HG02840 (cell line): ENCODE measurements at regions not wholly inside any gene's neighbourhood (a gene's known extent, or its start where the extent isn't known, plus 50 kb on each side); places are given as distances from the start of the nearest gene placed in this dataset.
"Not testable (repeated sequence)": the region's sequence is repeated elsewhere in the genome, so short reads cannot be mapped to it uniquely, and the experiment has no call there.

Experiments
- ATAC-seq: cut with Tn5 transposase; IDR thresholded peaks from one replicate; pipeline ENCODE4 v1.9.1; 2021; ENCODE audit warnings: mild to moderate bottlenecking, moderate library complexity, moderate number of reproducible peaks; ENCODE audit not compliant: unreplicated experiment, low FRiP score

- ATAC-seq: no peak
These were observed 415.0 kb upstream of the BTBD3 start for GRCh38 chr20:11502671-11503070.

- no peak for ATAC-seq
These were observed 407.9 kb upstream of the BTBD3 start for GRCh38 chr20:11509776-11510175.

GRCh38 chr20:11511821-11512220, 405.9 kb upstream of the BTBD3 start:
- ATAC-seq: no peak

GRCh38 chr20:11513241-11513745, 404.4 kb upstream of the BTBD3 start:
- ATAC-seq: not testable (repeated sequence)

- ATAC-seq: no peak
These were observed 401.2 kb upstream of the BTBD3 start for GRCh38 chr20:11516448-11516847.

- no peak for ATAC-seq
These were observed 397.1 kb upstream of the BTBD3 start for GRCh38 chr20:11520596-11520995.

GRCh38 chr20:11521476-11522365, 396.0 kb upstream of the BTBD3 start:
- no peak for ATAC-seq

GRCh38 chr20:11522366-11522741, 395.3 kb upstream of the BTBD3 start:
- no peak for ATAC-seq

GRCh38 chr20:11529047-11529446, 388.6 kb upstream of the BTBD3 start:
- ATAC-seq: no peak

- no peak for ATAC-seq
These were observed 380.7 kb upstream of the BTBD3 start for GRCh38 chr20:11537032-11537431.

- ATAC-seq: no peak
These were observed 378.2 kb upstream of the BTBD3 start for GRCh38 chr20:11539450-11539849.

GRCh38 chr20:11540558-11540957, 377.1 kb upstream of the BTBD3 start:
- ATAC-seq: no peak

GRCh38 chr20:11542645-11543044, 375.0 kb upstream of the BTBD3 start:
- no peak for ATAC-seq

GRCh38 chr20:11544029-11544678, 373.5 kb upstream of the BTBD3 start:
- no peak for ATAC-seq

- ATAC-seq: no peak
These were observed 370.8 kb upstream of the BTBD3 start for GRCh38 chr20:11546939-11547338.

- no peak for ATAC-seq
These were observed 368.3 kb upstream of the BTBD3 start for GRCh38 chr20:11549172-11550103.

- ATAC-seq: no peak
These were observed 366.9 kb upstream of the BTBD3 start for GRCh38 chr20:11550657-11551338.

- no peak for ATAC-seq
These were observed 366.2 kb upstream of the BTBD3 start for GRCh38 chr20:11551479-11551878.

- no peak for ATAC-seq
These were observed 364.1 kb upstream of the BTBD3 start for GRCh38 chr20:11553603-11554002.

GRCh38 chr20:11555510-11555909, 362.2 kb upstream of the BTBD3 start:
- ATAC-seq: no peak
